ENCODE measurements at regions not wholly inside any gene's neighbourhood (a gene's known extent, or its start where the extent isn't known, plus 50 kb on each side); places are given as distances from the start of the nearest gene placed in this dataset.

- H3K4me3 ChIP-seq (ENCODE audit: low read depth, low read length) = no peak overlapping the region
- DNase-seq (ENCODE audit: low read depth) = no peak
- no peak for TF ChIP-seq CTCF (IDR thresholded peaks at IDR 0.05; ENCODE audit: control insufficient read depth, extremely low read depth, insufficient read depth)
Observed at GRCh38 chr5:136636001-136636400, 270.7 kb upstream of the TRPC7 start.

GRCh38 chr5:136631186-136631585 lies 265.8 kb upstream of the TRPC7 start:
- H3K4me3 ChIP-seq (ENCODE audit: low read depth, low read length) = no peak overlapping the region
- no peak for TF ChIP-seq CTCF (IDR thresholded peaks at IDR 0.05; ENCODE audit: control insufficient read depth, extremely low read depth, insufficient read depth)
- DNase-seq (ENCODE audit: low read depth) = no peak

- H3K4me3 ChIP-seq (ENCODE audit: low read depth, low read length) = no peak overlapping the region
- no peak for TF ChIP-seq CTCF (IDR thresholded peaks at IDR 0.05; ENCODE audit: control insufficient read depth, extremely low read depth, insufficient read depth)
- no peak for DNase-seq (ENCODE audit: low read depth)
Observed at GRCh38 chr5:136629125-136629792, 263.9 kb upstream of the TRPC7 start.

GRCh38 chr5:136626531-136626930 lies 261.2 kb upstream of the TRPC7 start:
- no peak overlapping the region for H3K4me3 ChIP-seq (ENCODE audit: low read depth, low read length)
- no peak for DNase-seq (ENCODE audit: low read depth)
- TF ChIP-seq CTCF (IDR thresholded peaks at IDR 0.05; ENCODE audit: control insufficient read depth, extremely low read depth, insufficient read depth) = no peak

DNA sequence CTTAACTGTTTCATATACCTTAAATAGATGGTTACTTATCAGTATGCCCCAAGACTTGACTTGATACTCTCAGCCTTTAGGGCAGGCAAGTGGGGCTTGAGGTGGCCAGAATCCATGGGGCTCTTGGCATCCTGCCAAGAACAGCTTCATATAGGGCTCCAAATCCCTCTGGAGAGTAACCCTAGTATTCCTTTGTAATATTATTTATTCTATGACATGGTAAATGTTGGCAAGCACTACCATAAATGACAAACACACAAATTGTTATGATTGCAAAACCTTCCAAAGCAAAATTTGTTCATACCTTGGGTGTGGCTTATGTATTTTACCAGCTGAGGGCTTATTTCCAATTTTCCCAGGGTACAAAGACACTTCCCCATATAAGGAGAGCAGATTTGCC lies 257.4 kb upstream of the TRPC7 start:
- DNase-seq (ENCODE audit: low read depth) = no peak
- H3K4me3 ChIP-seq (ENCODE audit: low read depth, low read length) = no peak overlapping the region
- no peak for TF ChIP-seq CTCF (IDR thresholded peaks at IDR 0.05; ENCODE audit: control insufficient read depth, extremely low read depth, insufficient read depth)

DNA sequence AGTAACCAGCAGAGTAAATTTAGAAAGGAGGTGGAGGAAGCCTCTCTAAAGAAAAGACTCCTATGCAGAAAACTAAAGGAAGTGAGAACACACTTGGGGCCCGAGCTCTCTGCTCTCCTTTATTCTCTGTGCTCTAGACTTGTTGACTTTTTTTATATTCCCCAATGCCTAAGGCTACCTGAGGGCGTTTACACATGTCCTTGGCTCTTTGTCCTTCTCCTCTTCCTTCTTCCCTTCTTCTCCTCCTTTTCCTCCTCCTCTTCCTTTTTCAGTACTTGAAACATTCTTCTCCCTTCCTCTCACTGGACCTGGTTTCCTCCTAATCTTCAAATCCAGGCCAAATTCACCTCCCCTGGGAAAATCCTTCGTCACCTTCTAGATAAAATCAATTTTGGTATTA lies 256.4 kb upstream of the TRPC7 start:
- TF ChIP-seq CTCF (IDR thresholded peaks at IDR 0.05; ENCODE audit: control insufficient read depth, extremely low read depth, insufficient read depth) = no peak
- no peak overlapping the region for H3K4me3 ChIP-seq (ENCODE audit: low read depth, low read length)
- no peak for DNase-seq (ENCODE audit: low read depth)

- H3K4me3 ChIP-seq (ENCODE audit: low read depth, low read length) = no peak overlapping the region
- DNase-seq (ENCODE audit: low read depth) = no peak
- TF ChIP-seq CTCF (IDR thresholded peaks at IDR 0.05; ENCODE audit: control insufficient read depth, extremely low read depth, insufficient read depth) = no peak
Observed at GRCh38 chr5:136620621-136621020, 255.3 kb upstream of the TRPC7 start.

Data from LNCaP clone FGC (cell line).